ENCODE measurements at regions not wholly inside any gene's neighbourhood (a gene's known extent, or its start where the extent isn't known, plus 50 kb on each side); places are given as distances from the start of the nearest gene placed in this dataset.
A peak's percentile ranks its signal among the peaks of the same experiment; 100 is the strongest.

GRCh38 chr4:177251237-177251636, 58.4 kb upstream of the NEIL3 start:
- DNase-seq, result peak; percentile 22

DNA sequence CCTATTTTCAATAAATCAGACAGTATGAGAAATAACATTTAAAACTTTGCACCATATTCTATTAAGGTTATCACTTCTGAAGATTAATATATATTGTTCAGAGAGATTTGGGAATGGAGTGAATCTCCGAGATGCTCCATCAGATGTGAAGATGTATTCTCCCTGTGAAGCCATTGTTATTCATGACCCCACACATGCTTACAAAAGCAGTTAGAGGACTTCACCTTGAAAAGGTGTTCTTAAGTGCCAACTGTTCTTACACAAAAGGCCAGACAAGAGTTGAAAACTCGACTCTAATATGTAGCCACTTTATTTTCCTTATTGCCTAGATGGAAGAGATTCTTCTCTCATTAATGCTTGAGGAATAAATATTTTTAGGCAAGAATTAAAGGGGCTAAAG, 54.3 kb upstream of the NEIL3 start:
- DNase-seq, result no peak

DNA sequence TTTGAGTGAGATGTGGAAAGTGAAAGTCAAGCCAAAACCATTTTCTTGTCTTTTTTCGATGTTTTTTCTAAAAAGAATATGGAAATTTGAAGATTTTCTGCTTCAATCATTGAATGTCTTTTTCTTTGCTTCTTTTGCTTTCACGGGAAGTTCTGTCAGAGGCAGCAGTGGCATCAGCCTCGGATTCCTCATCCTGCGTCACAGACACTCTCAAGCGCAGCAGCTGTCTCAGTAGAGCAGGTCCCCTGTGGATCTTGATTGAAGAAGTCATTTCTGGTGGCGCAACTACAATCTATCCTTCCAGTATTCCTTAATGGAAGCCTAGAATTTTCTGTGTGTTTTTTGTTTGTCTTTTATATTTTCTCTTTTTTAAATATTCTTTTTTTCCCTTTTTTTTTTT, 52.7 kb upstream of the NEIL3 start:
- no peak for DNase-seq

DNA sequence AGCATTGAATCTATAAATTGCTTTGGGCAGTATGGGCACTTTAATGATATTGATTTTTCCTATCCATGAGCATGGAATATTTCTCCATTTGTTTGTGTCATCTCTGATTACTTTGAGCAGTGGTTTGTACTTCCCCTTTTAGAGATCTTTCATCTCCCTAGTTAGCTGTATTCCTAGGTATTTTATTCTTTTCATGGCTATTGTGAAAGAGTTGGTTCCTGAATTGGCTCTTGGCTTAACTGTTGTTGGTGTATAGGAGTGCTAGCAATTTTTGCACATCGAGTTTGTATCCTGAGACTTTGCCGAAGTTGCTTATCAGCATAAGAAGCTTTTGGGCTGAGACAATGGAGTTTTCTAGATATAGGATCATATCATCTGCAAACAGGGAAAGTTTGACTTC, 50.2 kb upstream of the NEIL3 start:
- DNase-seq, result peak; percentile 46

Data from hematopoietic multipotent progenitor cell treated with erythropoietin and hydrocortisone succinate and interleukin-3 and kit ligand, for 4 days (in vitro differentiated cells).